ENCODE measurements at regions not wholly inside any gene's neighbourhood (a gene's known extent, or its start where the extent isn't known, plus 50 kb on each side); places are given as distances from the start of the nearest gene placed in this dataset.
A peak's percentile ranks its signal among the peaks of the same experiment; 100 is the strongest.

GRCh38 chr4:15368856-15369255, 59.0 kb upstream of the C1QTNF7 start:
- DNase-seq: peak in 1 of 3 donors; percentile 33
- H3K27me3 ChIP-seq (ENCODE audit: control insufficient read depth in 2 of 2, insufficient read depth in 2 of 2, low read length in 2 of 2): no peaks in the 10 kb centered on the region
- no peak overlapping the region for H3K9ac ChIP-seq (ENCODE audit: insufficient read depth, low read length, poor library complexity, severe bottlenecking)
- H3K4me1 ChIP-seq (ENCODE audit: control insufficient read depth in 1 of 2, insufficient read depth in 2 of 2, low read length in 2 of 2): peaks cover 5 to 12% of the 10 kb centered on the region in 2 donors
- H4K20me1 ChIP-seq (ENCODE audit: insufficient read depth, low read length): no peaks in the 10 kb centered on the region
- peaks cover 27% of the 10 kb centered on the region for H3K4me1 Mint-ChIP-seq
- no peaks in the 10 kb centered on the region for H3K79me2 ChIP-seq (ENCODE audit: insufficient read depth, low read length)
- H3K27ac Mint-ChIP-seq: peak overlapping the region in 1 of 7 donors; percentile 3
- intact Hi-C loops (cut with micrococcal nuclease): no loop called here
- peak overlapping the region in 1 of 2 donors; percentile 0 for H3K4me3 Mint-ChIP-seq
- no peak overlapping the region for H3K4me3 ChIP-seq (replicated peaks in 1 of 3; ENCODE audit: low read depth in 2 of 3, low read length in 3 of 3)
- no peaks in the 10 kb centered on the region for H3K36me3 Mint-ChIP-seq
- no peak overlapping the region for H3K27ac ChIP-seq (ENCODE audit: low read depth in 1 of 2, low read length in 2 of 2)
- peaks cover 0 to 2% (median 0%) of the 10 kb centered on the region in 7 donors for H3K9me3 Mint-ChIP-seq
- no peak for TF ChIP-seq CTCF (IDR thresholded peaks at IDR 0.05)
- H3K9me3 ChIP-seq (replicated peaks in 1 of 2; ENCODE audit: control insufficient read depth in 1 of 2, insufficient read depth in 1 of 2, low read length in 2 of 2): no peaks in the 10 kb centered on the region
- no CpG with 5 or more reads among the region's 3 CpGs for WGBS (ENCODE audit: insufficient coverage)
- H3K4me2 ChIP-seq (replicated peaks; ENCODE audit: extremely low read depth, low read length, poor library complexity, severe bottlenecking): no peak overlapping the region
- H3K27me3 Mint-ChIP-seq (ENCODE audit: low read depth in 3 of 3): peaks cover 0 to 3% (median 2%) of the 10 kb centered on the region in 3 donors
- H2AFZ ChIP-seq (ENCODE audit: insufficient read depth, low read depth, low read length, poor library complexity, severe bottlenecking): no peak overlapping the region
- H3K36me3 ChIP-seq (replicated peaks in 1 of 2; ENCODE audit: control insufficient read depth in 1 of 2, insufficient read depth in 2 of 2, low read length in 2 of 2): no peaks in the 10 kb centered on the region

DNA sequence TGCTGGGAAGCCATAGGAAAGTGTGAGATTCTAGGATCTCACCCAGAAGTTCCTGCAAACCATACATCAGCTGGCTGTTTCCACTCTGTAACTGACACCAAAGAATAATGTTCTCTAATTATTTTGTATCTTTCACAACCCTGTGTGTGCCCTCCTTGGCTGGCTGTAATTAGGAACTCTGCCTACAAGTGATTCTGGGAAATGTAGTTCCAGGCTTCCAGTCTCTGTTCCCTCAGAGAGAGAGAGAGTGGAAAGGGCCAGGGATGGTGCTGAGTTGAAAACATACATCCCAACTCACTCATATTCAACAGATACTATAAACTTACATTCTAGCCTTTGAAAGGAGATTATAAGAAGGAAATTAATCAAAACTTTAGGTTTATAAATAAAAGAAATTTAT, 57.5 kb upstream of the C1QTNF7 start:
- DNase-seq: no peak
- Mint-ChIP-seq H3K36me3 (no peaks in the 10 kb centered on the region), H3K4me1 (peaks cover 34% of the 10 kb centered on the region), H3K27ac (no peak overlapping the region), H3K27me3 (ENCODE audit: low read depth in 3 of 3) (peaks cover 0 to 3% (median 2%) of the 10 kb centered on the region in 3 donors), H3K9me3 (peaks cover 0 to 2% (median 0%) of the 10 kb centered on the region in 7 donors), H3K4me3 (no peak overlapping the region)
- H3K4me3 ChIP-seq (replicated peaks in 1 of 3; ENCODE audit: low read depth in 2 of 3, low read length in 3 of 3): no peak overlapping the region
- no peaks in the 10 kb centered on the region for H3K9me3 ChIP-seq (replicated peaks in 1 of 2; ENCODE audit: control insufficient read depth in 1 of 2, insufficient read depth in 1 of 2, low read length in 2 of 2)
- H3K36me3 ChIP-seq (replicated peaks in 1 of 2; ENCODE audit: control insufficient read depth in 1 of 2, insufficient read depth in 2 of 2, low read length in 2 of 2): no peaks in the 10 kb centered on the region
- H3K27ac ChIP-seq (ENCODE audit: low read depth in 1 of 2, low read length in 2 of 2): no peak overlapping the region
- no peaks in the 10 kb centered on the region for H3K27me3 ChIP-seq (ENCODE audit: control insufficient read depth in 2 of 2, insufficient read depth in 2 of 2, low read length in 2 of 2)
- intact Hi-C loops (cut with micrococcal nuclease): no loop called here
- no peak overlapping the region for H2AFZ ChIP-seq (ENCODE audit: insufficient read depth, low read depth, low read length, poor library complexity, severe bottlenecking)
- no peak overlapping the region for H3K9ac ChIP-seq (ENCODE audit: insufficient read depth, low read length, poor library complexity, severe bottlenecking)
- no peak overlapping the region for H3K4me2 ChIP-seq (replicated peaks; ENCODE audit: extremely low read depth, low read length, poor library complexity, severe bottlenecking)
- no peaks in the 10 kb centered on the region for H3K79me2 ChIP-seq (ENCODE audit: insufficient read depth, low read length)
- no peaks in the 10 kb centered on the region for H4K20me1 ChIP-seq (ENCODE audit: insufficient read depth, low read length)
- peaks cover 8 to 16% of the 10 kb centered on the region in 2 donors for H3K4me1 ChIP-seq (ENCODE audit: control insufficient read depth in 1 of 2, insufficient read depth in 2 of 2, low read length in 2 of 2)
- TF ChIP-seq CTCF (IDR thresholded peaks at IDR 0.05): no peak

All from CD14-positive monocyte (primary cell).